Cardiac muscle cell (in vitro differentiated cells and primary cell): ENCODE measurements at regions not wholly inside any gene's neighbourhood (a gene's known extent, or its start where the extent isn't known, plus 50 kb on each side); places are given as distances from the start of the nearest gene placed in this dataset.
A peak's percentile ranks its signal among the peaks of the same experiment; 100 is the strongest.

Experiments used
- DNase-seq, 2 donors: peaks; one replicate each; pipeline versions ENCODE4 v3.0.0 to v3.0.0-alpha.2; 2010 to 2017; ENCODE audit warnings: low read depth in 1 of 2, low spot score in 1 of 2
- H3K27ac ChIP-seq: fragments of 200-600 bp; sonication (generic); 2 replicates; pipeline ENCODE4 v1.5.1; 2016
- H3K27me3 ChIP-seq: fragments of 200-600 bp; sonication (generic); 2 replicates; pipeline ENCODE4 v1.6.0; 2016; ENCODE audit warnings: control low read depth
- H3K36me3 ChIP-seq: fragments of 200-600 bp; sonication (generic); 2 replicates; pipeline ENCODE4 v1.5.1; 2016; ENCODE audit warnings: control low read depth
- H3K4me1 ChIP-seq: fragments of 200-600 bp; sonication (generic); 2 replicates; pipeline ENCODE4 v1.8.1; 2017; ENCODE audit warnings: low read depth, mild to moderate bottlenecking, mixed run types
- H3K4me3 ChIP-seq: fragments of 200-600 bp; sonication (generic); 2 replicates; pipeline ENCODE4 v1.5.1; 2016; ENCODE audit warnings: mild to moderate bottlenecking
- H3K9me3 ChIP-seq: fragments of 200-600 bp; sonication (generic); 2 replicates; pipeline ENCODE4 v1.5.1; 2017; ENCODE audit warnings: low read depth, mild to moderate bottlenecking, control low read depth
- TF ChIP-seq, protein P1 (sequence below): IDR thresholded peaks from 2 replicates; pipeline ENCODE4 v1.5.1; 2012; ENCODE audit warnings: low read depth, mild to moderate bottlenecking, low read length

DNA sequence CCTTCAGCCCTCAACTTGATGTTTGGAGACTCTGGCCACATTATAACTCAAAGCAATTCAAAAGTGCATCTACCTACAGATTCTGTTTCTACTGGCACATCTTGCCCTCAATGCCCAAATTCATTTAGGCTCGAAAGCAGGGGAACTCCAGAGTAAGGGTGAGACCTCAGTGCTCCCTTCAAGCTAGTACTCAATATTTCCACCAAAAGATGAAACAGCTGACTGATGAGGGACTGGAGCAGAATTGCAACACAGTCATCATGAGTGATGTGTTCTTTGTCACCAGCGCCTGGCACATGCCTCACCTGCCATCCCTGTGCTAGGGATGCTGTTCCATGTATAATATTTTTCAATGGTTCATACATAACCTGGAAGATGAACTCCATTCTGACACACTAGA lies 247.3 kb downstream of the DSEL start:
- TF ChIP-seq, protein P1, sequence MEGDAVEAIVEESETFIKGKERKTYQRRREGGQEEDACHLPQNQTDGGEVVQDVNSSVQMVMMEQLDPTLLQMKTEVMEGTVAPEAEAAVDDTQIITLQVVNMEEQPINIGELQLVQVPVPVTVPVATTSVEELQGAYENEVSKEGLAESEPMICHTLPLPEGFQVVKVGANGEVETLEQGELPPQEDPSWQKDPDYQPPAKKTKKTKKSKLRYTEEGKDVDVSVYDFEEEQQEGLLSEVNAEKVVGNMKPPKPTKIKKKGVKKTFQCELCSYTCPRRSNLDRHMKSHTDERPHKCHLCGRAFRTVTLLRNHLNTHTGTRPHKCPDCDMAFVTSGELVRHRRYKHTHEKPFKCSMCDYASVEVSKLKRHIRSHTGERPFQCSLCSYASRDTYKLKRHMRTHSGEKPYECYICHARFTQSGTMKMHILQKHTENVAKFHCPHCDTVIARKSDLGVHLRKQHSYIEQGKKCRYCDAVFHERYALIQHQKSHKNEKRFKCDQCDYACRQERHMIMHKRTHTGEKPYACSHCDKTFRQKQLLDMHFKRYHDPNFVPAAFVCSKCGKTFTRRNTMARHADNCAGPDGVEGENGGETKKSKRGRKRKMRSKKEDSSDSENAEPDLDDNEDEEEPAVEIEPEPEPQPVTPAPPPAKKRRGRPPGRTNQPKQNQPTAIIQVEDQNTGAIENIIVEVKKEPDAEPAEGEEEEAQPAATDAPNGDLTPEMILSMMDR: no peak
- H3K27me3 ChIP-seq: no peaks in the 10 kb centered on the region

DNA sequence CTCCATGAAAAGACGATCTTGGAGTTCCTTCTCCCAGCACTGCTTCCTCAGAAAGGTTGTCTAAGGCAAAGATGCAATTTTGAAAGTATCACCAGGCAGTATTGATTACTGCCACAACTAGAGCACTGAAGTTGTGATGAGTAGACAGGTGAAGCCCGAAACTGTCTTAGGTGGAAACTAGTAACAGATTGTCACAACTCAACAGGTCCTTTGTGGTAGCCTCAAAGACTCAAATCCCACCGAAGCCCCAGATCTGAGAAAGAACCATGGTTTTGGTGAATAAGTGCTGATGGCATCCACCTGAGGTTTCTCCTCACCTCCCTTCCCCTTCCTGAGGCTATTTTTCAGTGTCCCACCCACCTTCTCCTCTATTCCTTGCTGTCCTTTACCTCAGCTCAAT lies 248.0 kb downstream of the DSEL start:
- Histone ChIP-seq H3K4me3 (no peak overlapping the region), H3K4me1 (no peaks in the 10 kb centered on the region), H3K9me3 (no peaks in the 10 kb centered on the region), H3K27me3 (no peaks in the 10 kb centered on the region), H3K27ac (no peak overlapping the region), H3K36me3 (no peaks in the 10 kb centered on the region)
- DNase-seq: no peak
- TF ChIP-seq, protein P1: no peak

More for the DNA sequence above, 247.3 kb downstream of the DSEL start:
- Histone ChIP-seq H3K4me1 (no peaks in the 10 kb centered on the region), H3K9me3 (no peaks in the 10 kb centered on the region), H3K36me3 (no peaks in the 10 kb centered on the region), H3K27ac (no peak overlapping the region), H3K4me3 (no peak overlapping the region)
- DNase-seq: no peak

DNA sequence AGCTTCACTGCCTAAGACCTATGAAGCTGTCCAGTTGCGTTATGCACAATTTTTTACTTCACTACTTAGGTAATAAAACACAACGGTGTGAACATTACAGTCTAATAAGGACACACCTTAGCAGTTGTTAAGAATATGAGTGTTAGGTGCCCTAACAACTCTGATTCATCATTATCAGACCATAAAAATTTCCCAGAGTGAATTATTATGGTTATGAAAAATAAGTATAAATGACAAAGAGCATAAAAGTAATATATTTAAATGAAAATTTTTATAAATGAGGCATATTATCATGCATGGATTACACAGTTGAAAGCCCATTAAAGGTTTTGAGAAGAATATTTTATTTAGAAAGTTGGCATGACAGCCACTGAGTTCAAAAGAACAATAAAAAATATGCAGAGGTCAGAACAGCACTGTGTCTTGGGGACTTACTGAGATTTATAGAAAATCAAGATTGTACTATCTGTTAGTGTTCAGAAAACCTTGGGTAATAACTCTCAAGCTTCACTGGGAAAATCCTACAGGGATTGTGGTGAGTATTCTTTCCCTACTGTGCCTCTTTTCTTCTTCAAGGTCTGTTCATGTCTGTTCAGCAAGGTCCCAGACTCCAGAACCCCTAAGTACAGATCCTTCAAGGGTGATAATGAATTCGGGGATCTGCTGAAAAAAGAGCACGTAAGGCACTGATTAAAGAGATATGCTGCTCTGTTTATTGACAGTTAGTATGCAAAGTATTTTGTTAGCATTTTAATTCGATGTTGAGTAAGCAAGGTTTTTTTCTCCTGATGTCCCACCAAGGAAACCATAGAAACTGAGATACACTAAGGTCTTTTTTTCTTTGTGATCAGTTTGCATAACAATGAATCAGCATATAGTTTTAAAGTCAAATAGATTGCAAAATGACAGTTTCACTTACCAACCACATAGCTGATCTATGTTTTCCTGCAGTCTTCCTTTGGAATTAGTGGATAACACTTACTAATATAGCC lies 250.0 kb downstream of the DSEL start:
- H3K27me3 ChIP-seq: no peaks in the 10 kb centered on the region
- no peak overlapping the region for H3K27ac ChIP-seq
- TF ChIP-seq, protein P1: no peak
- H3K36me3 ChIP-seq: no peaks in the 10 kb centered on the region
- no peaks in the 10 kb centered on the region for H3K9me3 ChIP-seq
- no peak overlapping the region for H3K4me3 ChIP-seq
- peak in 1 of 2 donors; percentile 61 for DNase-seq
- no peaks in the 10 kb centered on the region for H3K4me1 ChIP-seq

DNA sequence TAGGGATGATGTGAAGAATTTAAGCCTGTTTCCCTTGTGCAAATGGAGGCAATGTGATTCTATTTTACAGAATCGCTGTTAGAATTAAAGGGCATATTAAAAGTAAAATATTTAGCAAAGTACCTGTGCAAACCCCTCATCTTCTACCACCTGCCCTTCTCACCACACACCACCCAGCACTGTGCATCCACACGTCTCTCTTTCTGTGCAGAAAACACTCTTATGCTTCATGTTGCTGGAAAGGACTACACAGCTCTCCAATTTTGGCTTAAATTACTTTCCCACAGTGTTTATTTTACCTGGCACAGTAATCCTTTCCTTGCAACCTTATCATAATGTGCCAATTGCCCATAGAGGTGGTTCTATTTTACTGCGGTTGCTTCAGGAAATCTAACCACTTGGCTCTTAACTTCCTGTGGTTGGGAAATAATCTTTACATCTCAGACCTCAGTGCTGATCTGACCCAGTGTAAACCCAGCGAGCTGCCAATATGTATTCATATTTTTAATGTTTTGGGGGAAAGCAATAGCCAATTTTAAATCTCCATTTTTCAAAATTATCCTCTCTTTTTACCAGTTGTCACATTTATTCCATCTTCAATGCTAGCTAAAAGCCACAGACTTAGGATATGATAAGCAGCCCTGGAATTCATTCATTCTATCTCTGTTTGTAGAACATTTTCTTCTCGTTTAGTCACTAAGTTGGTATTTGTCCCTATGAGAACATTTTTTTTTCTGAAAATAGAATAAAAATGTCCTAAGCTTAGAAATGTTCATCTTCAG lies 250.9 kb downstream of the DSEL start:
- TF ChIP-seq, protein P1: no peak
- no peaks in the 10 kb centered on the region for H3K9me3 ChIP-seq
- no peak overlapping the region for H3K4me3 ChIP-seq
- H3K36me3 ChIP-seq: no peaks in the 10 kb centered on the region
- H3K4me1 ChIP-seq: no peaks in the 10 kb centered on the region
- DNase-seq: peak in 1 of 2 donors; percentile 71
- H3K27me3 ChIP-seq: no peaks in the 10 kb centered on the region
- no peak overlapping the region for H3K27ac ChIP-seq

DNA sequence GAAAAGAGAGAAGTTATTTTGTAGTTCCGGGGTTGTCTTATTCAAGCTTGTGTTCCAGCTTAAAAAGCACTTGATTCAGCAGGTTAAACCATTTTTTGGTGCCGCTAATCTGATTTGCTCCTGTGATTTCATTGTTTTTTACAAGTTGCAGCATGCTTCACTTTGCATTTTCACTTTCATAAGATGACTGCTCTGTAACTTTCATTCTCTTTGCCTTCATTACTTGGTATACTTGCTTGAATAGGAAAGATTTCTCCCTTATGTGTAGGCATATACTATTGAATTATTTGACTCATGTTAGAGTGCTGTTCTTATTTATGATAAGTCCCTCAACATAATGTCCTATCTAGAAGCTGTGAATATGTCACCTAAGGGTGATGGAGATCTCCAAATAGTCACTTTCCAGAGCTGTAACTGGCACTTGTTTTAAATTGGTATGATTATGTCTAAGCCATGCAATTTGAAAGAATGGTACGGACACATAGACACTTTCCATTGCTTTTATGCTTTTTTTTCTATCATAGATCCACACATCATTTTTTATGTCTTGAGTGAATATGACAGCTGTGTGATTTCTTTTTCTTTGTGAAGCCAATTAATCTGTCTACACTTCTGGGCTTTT lies 254.5 kb downstream of the DSEL start:
- Histone ChIP-seq H3K27ac (no peak overlapping the region), H3K36me3 (no peaks in the 10 kb centered on the region), H3K9me3 (no peaks in the 10 kb centered on the region), H3K4me1 (no peaks in the 10 kb centered on the region), H3K27me3 (no peaks in the 10 kb centered on the region), H3K4me3 (no peak overlapping the region)
- DNase-seq: no peak
- TF ChIP-seq, protein P1: no peak
